ENCODE measurements at regions not wholly inside any gene's neighbourhood (a gene's known extent, or its start where the extent isn't known, plus 50 kb on each side); places are given as distances from the start of the nearest gene placed in this dataset.

DNA sequence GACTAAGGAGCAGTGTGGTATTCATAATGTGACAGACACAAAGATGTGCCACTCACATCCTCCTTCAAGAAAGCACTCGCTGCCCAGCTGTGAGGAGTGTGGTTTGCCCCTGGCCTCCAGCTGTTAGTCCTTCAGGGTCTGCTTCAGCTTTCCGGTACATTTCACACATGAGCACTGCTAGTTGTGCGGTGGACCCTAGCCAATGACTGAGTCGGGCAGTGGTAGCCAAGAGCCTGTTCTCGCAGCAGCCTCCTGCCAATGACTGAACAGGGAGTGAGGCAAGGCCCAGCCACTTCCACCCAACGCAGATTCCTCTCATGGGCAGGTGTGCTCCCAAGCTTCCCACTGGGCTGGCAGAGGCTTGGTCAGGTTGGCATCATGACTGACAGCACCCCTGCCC lies 254.3 kb downstream of the RBM43 start:
- H3K4me1 ChIP-seq: peaks cover 0 to 4% (median 0%) of the 10 kb centered on the region in 4 donors
- H3K36me3 ChIP-seq: no peaks in the 10 kb centered on the region
- no peak overlapping the region for H3K27ac ChIP-seq (replicated peaks in 1 of 4)
- TF ChIP-seq EP300 (IDR thresholded peaks at IDR 0.05): no peak
- no peak for TF ChIP-seq POLR2AphosphoS5 (IDR thresholded peaks at IDR 0.05)
- TF ChIP-seq, protein P1, sequence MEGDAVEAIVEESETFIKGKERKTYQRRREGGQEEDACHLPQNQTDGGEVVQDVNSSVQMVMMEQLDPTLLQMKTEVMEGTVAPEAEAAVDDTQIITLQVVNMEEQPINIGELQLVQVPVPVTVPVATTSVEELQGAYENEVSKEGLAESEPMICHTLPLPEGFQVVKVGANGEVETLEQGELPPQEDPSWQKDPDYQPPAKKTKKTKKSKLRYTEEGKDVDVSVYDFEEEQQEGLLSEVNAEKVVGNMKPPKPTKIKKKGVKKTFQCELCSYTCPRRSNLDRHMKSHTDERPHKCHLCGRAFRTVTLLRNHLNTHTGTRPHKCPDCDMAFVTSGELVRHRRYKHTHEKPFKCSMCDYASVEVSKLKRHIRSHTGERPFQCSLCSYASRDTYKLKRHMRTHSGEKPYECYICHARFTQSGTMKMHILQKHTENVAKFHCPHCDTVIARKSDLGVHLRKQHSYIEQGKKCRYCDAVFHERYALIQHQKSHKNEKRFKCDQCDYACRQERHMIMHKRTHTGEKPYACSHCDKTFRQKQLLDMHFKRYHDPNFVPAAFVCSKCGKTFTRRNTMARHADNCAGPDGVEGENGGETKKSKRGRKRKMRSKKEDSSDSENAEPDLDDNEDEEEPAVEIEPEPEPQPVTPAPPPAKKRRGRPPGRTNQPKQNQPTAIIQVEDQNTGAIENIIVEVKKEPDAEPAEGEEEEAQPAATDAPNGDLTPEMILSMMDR (IDR thresholded peaks at IDR 0.05): no peak
- no peak for TF ChIP-seq POLR2A (IDR thresholded peaks at IDR 0.05; ENCODE audit: low read depth)
- H3K27me3 ChIP-seq: no peaks in the 10 kb centered on the region
- H3K9me3 ChIP-seq: no peaks in the 10 kb centered on the region
- WGBS: 94% methylated on average over 5 of the region's 6 CpGs
- intact Hi-C loops (cut with DNase I): no loop called here
- DNase-seq (ENCODE audit: extremely low spot score): no peak
- H3K4me3 ChIP-seq: no peak overlapping the region

GRCh38 chr2:151002959-151003600 lies 258.6 kb downstream of the RBM43 start:
- Histone ChIP-seq H3K36me3 (no peaks in the 10 kb centered on the region), H3K4me3 (no peak overlapping the region), H3K27ac (replicated peaks in 1 of 4) (no peak overlapping the region), H3K4me1 (no peaks in the 10 kb centered on the region), H3K9me3 (no peaks in the 10 kb centered on the region), H3K27me3 (no peaks in the 10 kb centered on the region)
- WGBS: 94% methylated on average over 5 of the region's 5 CpGs
- intact Hi-C loops (cut with DNase I): no loop called here
- TF ChIP-seq POLR2A (IDR thresholded peaks at IDR 0.05; ENCODE audit: low read depth) (no peak), POLR2AphosphoS5 (IDR thresholded peaks at IDR 0.05) (no peak), EP300 (IDR thresholded peaks at IDR 0.05) (no peak)
- DNase-seq (ENCODE audit: extremely low spot score): no peak

DNA sequence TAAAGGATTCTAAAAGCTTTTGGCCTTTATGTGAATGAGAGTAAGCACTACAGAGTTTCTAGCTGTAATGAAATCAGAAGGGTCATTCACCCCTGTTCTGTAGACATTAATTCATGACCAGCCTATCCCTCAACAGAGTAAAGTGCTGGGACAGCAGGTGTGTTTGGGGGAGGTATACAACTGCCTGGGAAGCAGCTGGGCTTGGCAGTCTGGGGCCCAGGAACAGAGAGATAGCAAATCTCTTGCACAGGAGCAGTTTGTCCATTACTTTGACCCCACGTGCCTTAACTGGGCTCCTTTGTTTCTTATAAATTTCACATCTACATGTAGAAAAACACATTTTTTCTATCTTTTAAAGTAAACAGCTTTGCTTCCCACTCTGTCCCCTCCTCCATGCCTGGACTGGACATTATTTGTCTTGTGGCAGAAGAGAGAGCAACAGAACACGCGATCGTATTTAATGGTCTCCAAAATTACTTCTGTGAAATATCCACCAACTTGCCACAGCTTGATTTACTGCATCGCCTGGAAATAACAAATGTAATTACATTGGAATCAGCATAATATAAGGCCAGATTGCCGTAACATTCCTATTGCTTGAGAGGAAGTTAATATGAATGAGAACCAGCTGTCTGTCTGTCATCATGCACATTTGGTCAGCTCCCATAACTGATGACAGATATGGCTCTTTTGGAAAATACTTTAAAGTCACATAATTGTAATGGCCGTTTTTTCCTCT lies 263.8 kb downstream of the RBM43 start:
- WGBS: 77% methylated on average over 7 of the region's 7 CpGs
- Histone ChIP-seq H3K4me1 (peaks cover 0 to 9% (median 5%) of the 10 kb centered on the region in 4 donors), H3K27ac (replicated peaks in 1 of 4) (no peak overlapping the region), H3K9me3 (no peaks in the 10 kb centered on the region), H3K27me3 (no peaks in the 10 kb centered on the region), H3K36me3 (no peaks in the 10 kb centered on the region), H3K4me3 (no peak overlapping the region)
- no peak for DNase-seq (ENCODE audit: extremely low spot score)
- intact Hi-C loops (cut with DNase I): no loop called here
- no peak for TF ChIP-seq POLR2AphosphoS5 (IDR thresholded peaks at IDR 0.05)
- TF ChIP-seq, protein P1 (IDR thresholded peaks at IDR 0.05): no peak
- TF ChIP-seq POLR2A (IDR thresholded peaks at IDR 0.05; ENCODE audit: low read depth): no peak
- no peak for TF ChIP-seq EP300 (IDR thresholded peaks at IDR 0.05)

- H3K27ac ChIP-seq (replicated peaks in 1 of 4): no peak overlapping the region
- DNase-seq (ENCODE audit: extremely low spot score): no peak
- no peak overlapping the region for H3K4me3 ChIP-seq
- 86% methylated on average over 4 of the region's 4 CpGs for WGBS
- no peaks in the 10 kb centered on the region for H3K9me3 ChIP-seq
- H3K27me3 ChIP-seq: no peaks in the 10 kb centered on the region
- peaks cover 0 to 9% (median 5%) of the 10 kb centered on the region in 4 donors for H3K4me1 ChIP-seq
- TF ChIP-seq POLR2A (IDR thresholded peaks at IDR 0.05; ENCODE audit: low read depth) (no peak), EP300 (IDR thresholded peaks at IDR 0.05) (no peak), POLR2AphosphoS5 (IDR thresholded peaks at IDR 0.05) (no peak)
- TF ChIP-seq, protein P1 (IDR thresholded peaks at IDR 0.05): no peak
- no peaks in the 10 kb centered on the region for H3K36me3 ChIP-seq
- intact Hi-C loops (cut with DNase I): no loop called here
Measured at GRCh38 chr2:150997066-150997465, 264.6 kb downstream of the RBM43 start.

DNA sequence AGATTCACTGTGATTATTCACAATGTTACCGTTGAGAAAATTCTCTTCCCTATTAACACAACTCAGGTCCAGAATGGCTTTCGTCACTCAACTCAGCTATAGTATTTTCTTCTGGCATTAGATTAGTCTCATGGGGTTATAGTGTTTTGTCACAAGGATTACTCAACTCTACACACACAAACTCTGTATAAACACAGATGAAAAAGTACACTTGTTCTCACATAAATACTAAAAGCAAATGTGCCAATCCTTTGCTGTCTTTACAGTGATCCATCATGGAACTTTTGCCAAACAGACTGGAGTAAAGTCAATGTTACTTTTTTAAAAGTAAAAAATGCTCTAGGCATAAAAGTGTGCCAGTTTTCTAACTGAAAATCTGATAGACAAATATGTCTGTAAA lies 267.6 kb downstream of the RBM43 start:
- TF ChIP-seq, protein P1 (IDR thresholded peaks at IDR 0.05): no peak
- TF ChIP-seq POLR2AphosphoS5 (IDR thresholded peaks at IDR 0.05) (no peak), EP300 (IDR thresholded peaks at IDR 0.05) (no peak), POLR2A (IDR thresholded peaks at IDR 0.05; ENCODE audit: low read depth) (no peak)
- no peak overlapping the region for H3K27ac ChIP-seq (replicated peaks in 1 of 4)
- H3K4me3 ChIP-seq: no peak overlapping the region
- intact Hi-C loops (cut with DNase I): no loop called here
- WGBS: 26% methylated on average over 2 of the region's 2 CpGs
- no peaks in the 10 kb centered on the region for H3K36me3 ChIP-seq
- DNase-seq (ENCODE audit: extremely low spot score): no peak
- peaks cover 0 to 18% (median 13%) of the 10 kb centered on the region in 4 donors for H3K9me3 ChIP-seq
- H3K27me3 ChIP-seq: no peaks in the 10 kb centered on the region
- peaks cover 0 to 9% (median 5%) of the 10 kb centered on the region in 4 donors for H3K4me1 ChIP-seq

Measured in esophagus muscularis mucosa (tissue), 4 donors.